Effector CD4-positive, alpha-beta T cell (primary cell): ENCODE measurements at regions not wholly inside any gene's neighbourhood (a gene's known extent, or its start where the extent isn't known, plus 50 kb on each side); places are given as distances from the start of the nearest gene placed in this dataset.

Experiments used
- DNase-seq: peaks from one replicate; pipeline ENCODE4 v3.0.0-alpha.2; 2020

- DNase-seq: no peak
These were observed 183.1 kb upstream of the C9orf72 start for GRCh38 chr9:27756418-27756817.

DNA sequence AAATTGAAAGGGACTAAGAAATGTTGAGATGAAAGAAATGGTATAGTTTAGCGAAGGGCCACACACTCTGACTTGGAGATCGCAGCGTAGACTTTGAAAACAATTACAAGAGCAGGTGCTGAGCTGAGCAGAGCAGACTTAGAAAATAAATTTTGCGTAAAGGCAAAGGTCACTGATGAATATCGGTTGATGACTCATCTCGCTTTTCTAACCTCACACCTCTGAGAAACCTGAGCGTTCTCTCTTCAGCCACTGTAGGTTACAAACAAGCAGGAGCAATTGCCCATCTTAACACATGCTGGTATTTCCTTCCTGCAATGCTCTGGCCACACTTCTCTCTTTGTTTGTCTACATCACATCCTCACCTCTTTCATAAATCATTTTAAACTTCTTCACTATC, 190.6 kb upstream of the C9orf72 start:
- no peak for DNase-seq

DNA sequence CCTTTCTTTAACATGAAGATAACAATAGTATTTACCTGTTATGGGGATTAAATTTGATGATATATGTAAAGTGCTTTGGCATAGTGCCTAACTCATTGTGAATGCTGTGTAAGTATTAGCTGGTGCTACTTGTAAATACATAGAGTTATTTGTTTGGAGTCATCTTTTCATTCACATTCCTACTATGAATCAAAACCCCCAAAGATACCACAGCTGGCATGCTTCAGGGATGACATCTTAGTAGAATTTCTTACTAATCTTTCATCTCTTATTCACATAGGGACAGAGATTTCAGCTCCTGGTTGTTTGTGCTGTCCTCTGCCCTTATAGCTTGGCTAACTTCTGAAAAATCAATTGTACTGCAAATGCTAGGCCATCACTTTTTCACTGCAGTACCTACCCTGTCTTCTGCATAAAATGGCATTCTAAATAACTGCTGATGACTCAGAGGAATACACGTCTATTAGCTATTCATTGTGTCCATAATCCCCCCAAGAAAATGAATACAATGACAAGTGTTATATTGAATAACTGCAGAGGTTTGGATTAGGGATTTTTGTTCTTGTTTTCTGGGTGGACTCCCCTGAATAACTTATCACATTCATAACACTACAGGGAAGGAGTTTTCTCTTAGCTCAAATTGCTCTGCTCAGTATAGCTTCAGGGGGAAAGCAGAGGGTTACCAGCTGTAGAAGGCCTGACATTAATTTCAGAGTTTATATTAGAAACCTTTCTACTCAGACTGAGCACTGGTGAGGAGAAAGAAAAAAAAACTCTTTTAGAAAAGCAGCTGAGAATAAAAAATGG, 192.2 kb upstream of the C9orf72 start:
- no peak for DNase-seq

DNA sequence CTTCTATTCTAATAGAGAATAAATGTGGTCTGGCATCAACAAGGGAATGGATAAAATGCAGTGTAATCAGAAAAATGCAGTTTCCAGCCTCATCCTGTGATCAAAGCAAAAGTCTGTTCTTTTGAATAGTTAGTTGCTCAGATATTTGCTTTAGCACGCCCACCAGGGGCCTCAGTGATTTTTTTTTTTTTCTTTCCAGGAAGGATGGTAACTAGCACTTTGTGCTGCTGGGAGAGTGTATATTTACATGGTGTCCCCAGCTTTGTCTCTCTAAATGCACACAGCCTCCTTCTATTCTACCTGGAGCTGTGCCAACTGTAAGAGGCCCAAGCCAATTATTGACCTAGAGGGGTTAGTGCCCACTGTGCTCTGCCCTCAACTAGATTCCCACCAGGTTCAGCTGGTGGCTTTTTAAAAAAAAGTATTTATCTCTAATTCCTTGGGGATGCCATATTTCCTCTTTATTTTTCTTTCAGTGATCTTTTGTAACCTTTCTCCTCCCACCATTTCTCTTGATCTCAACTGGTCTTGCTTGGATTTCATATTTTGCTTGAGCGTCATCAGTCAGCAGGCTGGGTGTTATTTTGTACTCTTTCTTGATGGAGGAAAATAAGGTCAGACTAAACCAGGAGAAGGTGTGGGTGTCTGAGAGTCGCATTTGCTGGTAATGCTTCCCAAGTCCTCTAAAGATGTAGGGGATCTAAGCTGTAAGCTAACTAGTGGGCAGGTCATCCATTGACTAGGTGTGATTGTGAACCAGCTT, 193.0 kb upstream of the C9orf72 start:
- no peak for DNase-seq

- DNase-seq: no peak
These were observed 195.5 kb upstream of the C9orf72 start for GRCh38 chr9:27768781-27769180.

DNA sequence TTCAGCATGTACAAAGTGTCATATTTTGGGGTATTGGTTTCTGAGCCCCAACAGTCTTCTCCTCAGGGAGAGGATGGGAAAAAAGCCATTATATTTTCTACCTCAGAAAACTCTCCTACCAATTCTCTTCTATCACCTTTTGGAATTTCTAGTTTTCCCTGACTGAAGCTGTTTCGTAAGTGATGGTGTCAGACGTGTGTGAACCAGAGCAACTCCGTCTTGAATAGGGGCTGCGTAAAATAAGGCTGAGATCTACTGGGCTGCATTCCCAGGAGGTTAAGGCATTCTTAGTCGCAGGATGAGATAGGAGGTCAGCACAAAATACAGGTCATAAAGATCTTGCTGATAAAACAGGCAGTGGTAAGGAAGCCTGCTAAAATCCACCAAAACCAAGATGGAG, 197.3 kb upstream of the C9orf72 start:
- no peak for DNase-seq

DNA sequence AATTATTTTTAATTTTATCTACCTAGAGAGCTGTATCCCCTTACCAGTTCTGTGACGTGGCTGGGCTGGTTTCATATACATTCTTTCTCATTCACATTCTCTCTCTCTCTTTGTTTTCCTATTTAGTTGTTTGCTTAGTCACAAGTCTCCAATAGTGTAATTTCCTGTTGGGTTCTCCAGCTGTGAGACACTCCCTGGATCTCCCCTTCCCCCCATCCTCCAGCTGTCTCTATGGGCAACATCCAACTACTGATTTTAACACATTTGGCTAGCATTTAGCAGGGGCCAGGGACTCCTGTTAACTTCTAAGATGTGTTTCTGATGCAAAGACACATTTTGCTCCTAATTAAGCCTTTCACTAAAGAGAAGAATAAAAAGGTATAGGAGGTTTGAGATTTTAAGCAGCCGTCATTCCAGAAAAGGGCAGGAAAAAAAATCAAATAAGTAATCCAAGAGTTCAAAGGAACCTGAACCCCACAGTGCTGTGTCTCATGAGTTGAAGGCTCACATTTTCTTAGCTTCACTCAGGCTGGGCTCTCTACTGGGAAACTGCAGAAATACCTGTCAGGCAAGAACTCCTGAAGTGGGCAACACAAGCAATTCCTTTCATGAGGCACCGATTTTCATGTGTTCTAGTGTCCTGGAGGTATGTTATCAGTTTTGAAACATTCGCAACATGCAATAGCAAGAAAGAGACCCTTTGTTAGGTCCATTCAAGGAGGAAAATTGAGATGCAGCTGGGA, 198.7 kb upstream of the C9orf72 start:
- DNase-seq: no peak

GRCh38 chr9:27784847-27785713, 211.8 kb upstream of the C9orf72 start:
- DNase-seq: no peak

GRCh38 chr9:27785714-27786100, 212.4 kb upstream of the C9orf72 start:
- DNase-seq: no peak

GRCh38 chr9:27787891-27788290, 214.6 kb upstream of the C9orf72 start:
- DNase-seq: no peak

- DNase-seq: no peak
These were observed 218.0 kb upstream of the C9orf72 start for GRCh38 chr9:27791311-27791710.

DNA sequence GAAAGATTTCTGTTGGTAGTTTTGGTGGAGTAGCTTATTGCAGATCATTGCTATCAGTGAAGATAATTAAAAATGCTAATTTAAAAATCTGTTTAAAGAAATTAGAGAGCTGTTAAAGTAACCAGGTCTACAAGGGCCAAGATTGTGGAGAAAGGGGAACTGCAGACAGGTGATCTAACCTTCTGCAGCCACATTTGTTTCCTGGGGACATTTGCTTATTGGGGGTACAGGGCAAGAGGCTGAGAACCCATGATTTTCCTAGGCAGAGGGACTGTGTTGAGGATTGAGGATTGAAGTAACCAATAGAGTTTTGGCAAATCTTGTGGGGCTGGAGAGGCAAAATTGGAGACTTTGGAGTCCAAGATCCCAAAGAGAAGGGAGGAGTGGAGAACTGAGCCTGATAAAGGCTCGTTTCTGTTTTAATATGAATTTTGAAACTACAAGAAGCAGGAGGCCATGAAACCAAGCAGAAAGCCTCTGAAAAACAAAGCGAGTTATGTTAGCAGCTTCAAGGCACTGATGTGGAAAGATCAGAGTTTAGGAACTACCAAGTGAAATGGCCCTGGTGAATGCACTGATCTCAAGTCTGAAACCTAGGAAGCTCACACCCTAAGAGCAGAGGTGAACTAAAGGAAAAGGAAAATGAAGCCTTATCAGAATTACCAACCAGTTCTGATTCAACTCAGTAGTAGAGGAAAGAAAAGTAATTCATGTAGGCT, 219.8 kb upstream of the C9orf72 start:
- no peak for DNase-seq

- no peak for DNase-seq
These were observed 226.0 kb upstream of the C9orf72 start for GRCh38 chr9:27799326-27799725.

GRCh38 chr9:27800159-27800558, 226.9 kb upstream of the C9orf72 start:
- no peak for DNase-seq

GRCh38 chr9:27800692-27801370, 227.6 kb upstream of the C9orf72 start:
- DNase-seq: no peak

DNA sequence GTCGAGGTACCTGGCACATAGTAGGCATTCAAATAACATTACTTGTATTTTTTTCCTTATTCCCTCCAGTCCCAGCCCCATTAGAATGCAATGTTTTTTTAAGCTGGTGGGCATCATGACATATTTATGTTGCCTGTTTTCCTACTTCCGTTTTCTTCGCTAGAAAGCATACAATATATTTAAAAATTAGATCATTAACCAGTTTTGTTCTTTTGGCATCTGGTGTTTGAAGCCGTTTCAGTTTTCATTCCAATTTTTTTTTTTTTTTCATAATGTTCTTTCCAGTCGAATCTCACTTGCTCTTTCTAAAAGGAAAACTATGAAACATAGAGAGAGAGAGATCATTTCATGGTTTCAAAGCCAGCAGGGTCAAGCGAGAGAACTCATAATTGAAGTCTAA, 228.3 kb upstream of the C9orf72 start:
- DNase-seq: no peak

DNA sequence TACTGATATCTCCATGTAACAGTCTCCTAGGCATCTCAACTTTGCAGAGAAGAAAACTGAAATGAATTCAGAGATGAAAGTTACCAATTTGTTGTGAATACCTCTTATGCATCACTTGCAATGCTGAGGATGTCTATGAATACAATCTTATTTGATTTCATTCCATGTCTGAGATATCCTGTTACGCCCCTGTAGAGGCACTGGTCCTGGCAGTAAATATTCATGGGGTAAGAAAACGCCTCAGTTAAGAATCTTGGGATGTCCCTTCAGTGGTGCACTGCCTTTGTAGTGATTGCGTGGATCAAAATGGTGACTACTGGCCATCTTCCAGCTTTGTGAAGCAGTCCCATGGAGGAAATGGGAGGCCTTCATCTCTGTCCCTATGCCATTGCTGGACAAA, 229.1 kb upstream of the C9orf72 start:
- no peak for DNase-seq

DNA sequence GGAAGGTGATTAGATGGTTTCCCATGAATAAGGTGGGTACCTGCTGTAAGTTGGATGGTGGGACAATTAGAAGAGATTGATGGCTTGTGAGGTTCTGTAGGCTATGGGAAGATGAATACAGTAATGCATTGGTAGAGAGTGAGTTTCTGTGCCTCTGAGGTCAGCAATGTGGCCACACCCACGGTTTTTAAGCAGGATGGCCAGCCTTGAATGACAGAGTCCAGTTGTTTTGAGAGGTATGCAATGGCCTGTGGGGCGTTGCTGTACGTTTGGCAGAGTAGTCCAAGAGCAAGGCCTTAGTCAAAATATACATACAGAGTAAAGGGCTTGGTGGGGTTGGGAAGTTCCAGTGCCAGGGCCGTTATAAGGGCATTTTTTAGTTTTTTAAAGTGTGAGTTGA, 235.6 kb upstream of the C9orf72 start:
- DNase-seq: no peak

- no peak for DNase-seq
These were observed 244.5 kb upstream of the C9orf72 start for GRCh38 chr9:27817747-27818146.

GRCh38 chr9:27818348-27818747, 245.1 kb upstream of the C9orf72 start:
- no peak for DNase-seq

- DNase-seq: no peak
These were observed 255.6 kb upstream of the C9orf72 start for GRCh38 chr9:27828908-27829307.
